ENCODE measurements at regions not wholly inside any gene's neighbourhood (a gene's known extent, or its start where the extent isn't known, plus 50 kb on each side); places are given as distances from the start of the nearest gene placed in this dataset.
"Not testable (repeated sequence)": the region's sequence is repeated elsewhere in the genome, so short reads cannot be mapped to it uniquely, and the experiment has no call there.

DNA sequence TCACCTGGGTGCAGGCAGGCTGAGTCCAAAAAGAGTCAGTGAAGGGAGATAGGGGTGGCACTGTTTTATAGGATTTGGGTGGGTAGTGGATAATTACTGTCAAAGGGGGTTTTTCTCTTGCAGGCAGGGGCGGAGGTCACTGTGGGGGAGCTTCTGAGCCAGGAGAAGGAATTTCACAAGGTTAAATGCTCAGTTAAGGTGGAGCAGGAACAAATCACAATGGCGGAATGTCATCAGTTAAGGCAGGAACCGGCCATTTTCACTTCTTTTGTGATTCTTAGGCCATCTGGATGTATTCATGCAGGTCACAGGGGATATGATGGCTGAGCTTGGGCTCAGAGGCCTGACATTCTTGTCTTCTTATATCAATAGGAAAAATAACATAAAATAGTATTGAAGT, 69.7 kb upstream of the SIRPG start:
- not testable (repeated sequence) for TF ChIP-seq ZNF274 (IDR thresholded peaks at IDR 0.05; ENCODE audit: low read depth, low read length); YY1 (IDR thresholded peaks at IDR 0.05; ENCODE audit: insufficient read depth, insufficient read length); SUZ12 (IDR thresholded peaks at IDR 0.05; ENCODE audit: extremely low read depth, insufficient read depth, insufficient read length)
